SK-N-MC (cell line): ENCODE measurements at regions not wholly inside any gene's neighbourhood (a gene's known extent, or its start where the extent isn't known, plus 50 kb on each side); places are given as distances from the start of the nearest gene placed in this dataset.

Experiments
- DNase-seq: peaks from one replicate; pipeline ENCODE4 v3.0.0-alpha.2; 2011; ENCODE audit warnings: low read depth, low spot score
- H3K27ac ChIP-seq: fragments of 200-600 bp; sonication (generic); 2 replicates; pipeline ENCODE4 v1.5.1; 2016; ENCODE audit warnings: mixed run types
- H3K36me3 ChIP-seq: fragments of 200-600 bp; sonication (generic); 2 replicates; pipeline ENCODE4 v1.6.1; 2017; ENCODE audit warnings: antibody characterized with exemption, low read length, mixed read lengths; ENCODE audit not compliant: insufficient read depth
- H3K4me3 ChIP-seq: fragments of 200-600 bp; sonication (generic); 2 replicates; pipeline ENCODE4 v1.5.1; 2016
- H3K9ac ChIP-seq: fragments of 200-600 bp; sonication (generic); 2 replicates; pipeline ENCODE4 v1.8.0; 2017; ENCODE audit warnings: mixed run types, mixed read lengths; ENCODE audit not compliant: insufficient read length
- H3K9me3 ChIP-seq: fragments of 200-600 bp; sonication (generic); 2 replicates; pipeline ENCODE4 v1.6.1; 2017; ENCODE audit warnings: low read depth, mild to moderate bottlenecking, antibody characterized with exemption, low read length, moderate library complexity, mixed read lengths
- EZH2 ChIP-seq: fragments of 200-600 bp; sonication (generic); IDR thresholded peaks from one replicate; pipeline ENCODE4 v1.6.1; 2017; ENCODE audit warnings: antibody characterized with exemption
- FOXP2 ChIP-seq: optimal IDR thresholded peaks from 2 replicates; pipeline ENCODE3; 2011; ENCODE audit warnings: mild to moderate bottlenecking, moderate library complexity; ENCODE audit not compliant: insufficient read depth; ENCODE audit errors: extremely low read length, control extremely low read depth
- POLR2AphosphoS5 ChIP-seq: IDR thresholded peaks from 2 replicates; pipeline ENCODE4 v1.6.1; 2012; ENCODE audit warnings: mild to moderate bottlenecking, low read depth, low read length, borderline replicate concordance

DNA sequence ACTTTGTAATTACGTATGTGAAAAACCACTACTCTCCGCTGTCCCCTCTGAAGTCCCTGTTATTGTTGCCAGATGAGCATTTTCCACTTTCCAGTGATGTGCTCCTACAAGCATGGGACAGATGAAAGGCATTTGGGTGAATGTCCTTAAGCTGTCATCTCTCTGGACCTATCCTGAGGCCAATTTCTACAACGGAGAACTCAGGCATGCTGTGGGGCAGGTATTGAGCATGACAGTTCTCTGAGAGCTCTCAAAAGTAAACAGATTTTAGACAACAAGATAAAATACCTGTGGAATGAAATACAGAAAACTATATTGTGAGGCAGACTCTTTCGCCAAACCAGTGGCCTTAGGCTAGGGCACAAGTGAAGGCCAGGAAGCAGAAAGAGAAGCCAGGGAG, 656.5 kb upstream of the NR2F2 start:
- no peak for TF ChIP-seq FOXP2
- TF ChIP-seq POLR2AphosphoS5, result no peak
- no peak for TF ChIP-seq EZH2
- no peak overlapping the region for H3K27ac ChIP-seq
- no peak overlapping the region for H3K9ac ChIP-seq
- H3K36me3 ChIP-seq, result no peaks in the 10 kb centered on the region
- no peaks in the 10 kb centered on the region for H3K9me3 ChIP-seq
- no peak overlapping the region for H3K4me3 ChIP-seq
- DNase-seq, result no peak

GRCh38 chr15:95676500-95676899, 654.0 kb upstream of the NR2F2 start:
- DNase-seq, result no peak
- no peak for TF ChIP-seq POLR2AphosphoS5
- no peak for TF ChIP-seq EZH2
- TF ChIP-seq FOXP2, result no peak
- Histone ChIP-seq H3K4me3 (no peak overlapping the region), H3K9me3 (no peaks in the 10 kb centered on the region), H3K9ac (no peak overlapping the region), H3K36me3 (no peaks in the 10 kb centered on the region), H3K27ac (no peak overlapping the region)

- no peak for TF ChIP-seq EZH2
- TF ChIP-seq POLR2AphosphoS5, result no peak
- TF ChIP-seq FOXP2, result no peak
- Histone ChIP-seq H3K4me3 (no peak overlapping the region), H3K9ac (no peak overlapping the region), H3K27ac (no peak overlapping the region), H3K9me3 (no peaks in the 10 kb centered on the region), H3K36me3 (no peaks in the 10 kb centered on the region)
- no peak for DNase-seq
These were observed 650.5 kb upstream of the NR2F2 start for GRCh38 chr15:95679847-95680582.

DNA sequence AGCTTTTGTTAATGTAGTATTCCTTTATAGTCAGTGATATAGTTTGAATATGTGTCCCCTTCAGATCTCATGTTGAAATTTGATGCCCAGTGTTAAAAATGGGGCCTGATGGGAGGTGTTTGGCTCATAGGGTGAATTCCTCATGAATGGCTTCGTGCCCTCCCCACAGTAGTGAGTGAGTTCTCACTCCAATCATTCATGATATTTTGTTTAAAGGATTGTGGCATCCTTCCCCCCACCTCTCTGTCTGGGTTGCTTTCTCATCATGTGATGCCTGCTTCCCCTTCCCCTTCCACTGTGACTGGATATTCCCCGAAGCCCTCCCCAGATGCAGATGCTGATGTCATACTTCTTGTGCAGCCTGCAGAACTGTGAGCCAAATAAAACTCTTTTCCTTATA, 649.8 kb upstream of the NR2F2 start:
- Histone ChIP-seq H3K9me3 (no peaks in the 10 kb centered on the region), H3K9ac (no peak overlapping the region), H3K4me3 (no peak overlapping the region), H3K36me3 (no peaks in the 10 kb centered on the region), H3K27ac (no peak overlapping the region)
- TF ChIP-seq EZH2, result no peak
- no peak for TF ChIP-seq FOXP2
- TF ChIP-seq POLR2AphosphoS5, result no peak
- no peak for DNase-seq

DNA sequence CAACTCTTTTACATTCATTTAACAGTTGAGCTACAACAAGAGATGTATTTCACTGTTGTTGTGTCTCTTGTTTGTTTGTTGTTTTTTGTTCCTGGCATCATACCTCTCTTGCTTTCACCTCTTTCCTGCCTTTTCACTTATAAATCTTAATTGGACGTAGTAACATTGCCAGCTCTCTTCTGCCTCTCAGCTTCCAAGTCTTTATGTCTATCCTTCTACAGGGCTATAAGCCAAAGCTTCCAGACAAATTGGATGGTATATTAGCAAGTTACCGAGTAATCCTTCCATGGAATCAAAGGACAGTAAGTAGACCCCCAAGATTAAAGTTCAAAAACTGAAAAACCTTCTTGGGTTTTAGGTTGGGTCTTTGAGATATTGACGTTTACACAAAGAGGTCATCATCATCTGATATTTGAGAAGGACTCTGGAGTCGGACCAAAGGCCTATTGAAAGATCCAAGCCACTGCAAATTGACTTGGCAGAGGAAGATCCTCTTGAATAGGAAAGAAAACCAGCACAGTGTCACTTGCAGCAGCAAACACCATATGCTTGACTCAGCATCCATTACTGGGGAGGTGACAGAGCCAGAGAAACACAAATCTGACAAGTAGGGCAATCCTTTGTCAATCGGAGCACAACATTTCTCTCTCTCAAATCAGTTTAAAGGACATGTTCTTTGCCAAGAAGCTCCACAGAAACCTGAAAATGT, 648.5 kb upstream of the NR2F2 start:
- TF ChIP-seq POLR2AphosphoS5 (no peak), EZH2 (no peak), FOXP2 (no peak)
- H3K27ac ChIP-seq, result no peak overlapping the region
- no peak for DNase-seq

GRCh38 chr15:95684126-95684525, 646.4 kb upstream of the NR2F2 start:
- Histone ChIP-seq H3K4me3 (no peak overlapping the region), H3K27ac (no peak overlapping the region), H3K9ac (no peak overlapping the region), H3K36me3 (no peaks in the 10 kb centered on the region), H3K9me3 (no peaks in the 10 kb centered on the region)
- no peak for DNase-seq
- no peak for TF ChIP-seq FOXP2
- TF ChIP-seq EZH2, result no peak
- TF ChIP-seq POLR2AphosphoS5, result no peak

More for the DNA sequence above, 648.5 kb upstream of the NR2F2 start:
- Histone ChIP-seq H3K9me3 (no peaks in the 10 kb centered on the region), H3K36me3 (no peaks in the 10 kb centered on the region), H3K9ac (no peak overlapping the region), H3K4me3 (no peak overlapping the region)

- Histone ChIP-seq H3K36me3 (no peaks in the 10 kb centered on the region), H3K27ac (no peak overlapping the region), H3K4me3 (no peak overlapping the region), H3K9me3 (no peaks in the 10 kb centered on the region), H3K9ac (no peak overlapping the region)
- TF ChIP-seq POLR2AphosphoS5, result no peak
- TF ChIP-seq FOXP2, result no peak
- TF ChIP-seq EZH2, result no peak
- no peak for DNase-seq
These were observed 645.8 kb upstream of the NR2F2 start for GRCh38 chr15:95684693-95685115.

- TF ChIP-seq EZH2, result no peak
- TF ChIP-seq FOXP2, result no peak
- no peak for TF ChIP-seq POLR2AphosphoS5
- H3K36me3 ChIP-seq, result no peaks in the 10 kb centered on the region
These were observed 643.4 kb upstream of the NR2F2 start for GRCh38 chr15:95687061-95687460.

DNA sequence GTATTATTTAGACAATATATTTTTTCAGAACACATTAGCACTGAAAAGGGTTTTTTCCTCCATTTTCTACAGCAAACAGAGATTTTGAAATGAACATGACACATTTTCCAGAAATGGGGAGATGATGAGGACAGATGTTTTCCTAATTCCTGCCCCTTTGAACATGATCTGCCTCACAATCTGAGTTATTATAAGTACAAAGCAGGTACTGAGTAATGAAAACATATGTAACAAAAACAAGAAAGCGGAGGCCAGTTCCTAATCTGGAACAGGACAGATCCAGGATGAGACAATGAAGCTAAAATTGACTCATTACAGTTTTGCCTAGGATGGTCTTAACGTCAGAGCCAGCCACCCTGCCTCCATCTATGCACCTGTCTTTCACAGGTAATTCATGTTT, 642.8 kb upstream of the NR2F2 start:
- Histone ChIP-seq H3K36me3 (no peaks in the 10 kb centered on the region), H3K4me3 (no peak overlapping the region), H3K27ac (no peak overlapping the region), H3K9me3 (no peaks in the 10 kb centered on the region), H3K9ac (no peak overlapping the region)
- TF ChIP-seq POLR2AphosphoS5 (no peak), FOXP2 (no peak), EZH2 (no peak)
- no peak for DNase-seq

More at GRCh38 chr15:95687061-95687460, 643.4 kb upstream of the NR2F2 start:
- H3K4me3 ChIP-seq, result no peak overlapping the region
- no peaks in the 10 kb centered on the region for H3K9me3 ChIP-seq
- DNase-seq, result no peak
- no peak overlapping the region for H3K27ac ChIP-seq
- no peak overlapping the region for H3K9ac ChIP-seq
